ENCODE measurements at regions not wholly inside any gene's neighbourhood (a gene's known extent, or its start where the extent isn't known, plus 50 kb on each side); places are given as distances from the start of the nearest gene placed in this dataset.

DNA sequence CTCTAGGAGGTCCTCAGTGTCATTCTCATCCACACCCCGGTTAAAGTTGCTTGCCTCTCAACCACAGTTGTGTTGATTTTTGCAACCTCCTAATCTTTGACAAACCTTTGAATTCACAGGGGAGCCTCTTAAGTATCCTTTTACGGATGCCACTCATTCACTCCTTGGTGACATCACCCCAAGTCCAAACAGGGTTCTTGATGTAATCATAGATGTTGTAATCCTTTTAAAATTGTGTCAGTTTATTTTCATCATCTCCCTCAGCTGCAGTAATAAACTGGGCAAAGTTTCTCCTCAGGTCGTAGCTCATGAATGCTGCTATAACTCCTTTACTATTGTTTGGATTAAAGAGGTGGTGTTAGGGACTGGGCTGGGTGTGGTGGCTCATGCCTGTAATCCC is 637.2 kb upstream of the NUDT12 start:
- 60% methylated on average over 3 of the region's 3 CpGs for WGBS (ENCODE audit: low lambda C conversion rate, missing lambda C conversion rate)
- Histone ChIP-seq H2AFZ (no peak overlapping the region), H3K9me3 (ENCODE audit: low read depth) (no peaks in the 10 kb centered on the region), H3K4me1 (ENCODE audit: insufficient read depth) (no peaks in the 10 kb centered on the region), H3K27ac (no peak overlapping the region), H3K4me2 (no peak overlapping the region), H3K36me3 (replicated peaks; ENCODE audit: insufficient read depth, low read depth) (no peaks in the 10 kb centered on the region), H3K4me3 (no peak overlapping the region), H4K20me1 (ENCODE audit: insufficient read depth, poor library complexity, severe bottlenecking) (no peaks in the 10 kb centered on the region), H3K9me2 (replicated peaks; ENCODE audit: insufficient read depth) (no peaks in the 10 kb centered on the region), H3K79me2 (no peaks in the 10 kb centered on the region), H3K27me3 (no peaks in the 10 kb centered on the region)
- no peak for DNase-seq (ENCODE audit: low spot score)
- TF ChIP-seq EZH2phosphoT487 (IDR thresholded peaks at IDR 0.05; ENCODE audit: low read depth, severe bottlenecking, unreplicated experiment) (no peak), EZH2 (IDR thresholded peaks at IDR 0.05; ENCODE audit: borderline replicate concordance) (no peak)
- TF ChIP-seq, protein P1, sequence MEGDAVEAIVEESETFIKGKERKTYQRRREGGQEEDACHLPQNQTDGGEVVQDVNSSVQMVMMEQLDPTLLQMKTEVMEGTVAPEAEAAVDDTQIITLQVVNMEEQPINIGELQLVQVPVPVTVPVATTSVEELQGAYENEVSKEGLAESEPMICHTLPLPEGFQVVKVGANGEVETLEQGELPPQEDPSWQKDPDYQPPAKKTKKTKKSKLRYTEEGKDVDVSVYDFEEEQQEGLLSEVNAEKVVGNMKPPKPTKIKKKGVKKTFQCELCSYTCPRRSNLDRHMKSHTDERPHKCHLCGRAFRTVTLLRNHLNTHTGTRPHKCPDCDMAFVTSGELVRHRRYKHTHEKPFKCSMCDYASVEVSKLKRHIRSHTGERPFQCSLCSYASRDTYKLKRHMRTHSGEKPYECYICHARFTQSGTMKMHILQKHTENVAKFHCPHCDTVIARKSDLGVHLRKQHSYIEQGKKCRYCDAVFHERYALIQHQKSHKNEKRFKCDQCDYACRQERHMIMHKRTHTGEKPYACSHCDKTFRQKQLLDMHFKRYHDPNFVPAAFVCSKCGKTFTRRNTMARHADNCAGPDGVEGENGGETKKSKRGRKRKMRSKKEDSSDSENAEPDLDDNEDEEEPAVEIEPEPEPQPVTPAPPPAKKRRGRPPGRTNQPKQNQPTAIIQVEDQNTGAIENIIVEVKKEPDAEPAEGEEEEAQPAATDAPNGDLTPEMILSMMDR (IDR thresholded peaks at IDR 0.05; ENCODE audit: poor library complexity) = no peak

DNA sequence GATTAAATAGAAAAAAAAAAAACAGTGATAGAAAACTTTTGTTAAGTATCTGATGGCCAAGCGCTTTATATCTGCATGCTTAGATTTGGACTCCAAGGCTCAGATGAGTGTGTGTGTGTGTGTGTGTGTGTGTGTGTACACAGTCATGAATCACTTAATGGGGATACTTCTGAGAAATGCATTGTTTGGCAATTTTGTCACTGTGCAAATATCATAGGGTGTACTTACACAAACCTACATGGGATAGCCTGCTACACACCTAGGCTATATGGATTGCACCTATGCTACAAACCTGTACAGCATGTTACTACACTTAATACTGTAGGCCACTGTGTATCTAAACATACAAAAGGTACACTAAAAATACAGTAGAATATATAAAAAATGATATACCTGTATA is 635.6 kb upstream of the NUDT12 start:
- H4K20me1 ChIP-seq (ENCODE audit: insufficient read depth, poor library complexity, severe bottlenecking) = no peaks in the 10 kb centered on the region
- 90% methylated on average over 1 of the region's 1 CpG for WGBS (ENCODE audit: low lambda C conversion rate, missing lambda C conversion rate)
- H3K4me1 ChIP-seq (ENCODE audit: insufficient read depth) = no peaks in the 10 kb centered on the region
- no peak for DNase-seq (ENCODE audit: low spot score)
- no peak overlapping the region for H3K4me2 ChIP-seq
- H3K27ac ChIP-seq = no peak overlapping the region
- TF ChIP-seq EZH2phosphoT487 (IDR thresholded peaks at IDR 0.05; ENCODE audit: low read depth, severe bottlenecking, unreplicated experiment) (no peak), EZH2 (IDR thresholded peaks at IDR 0.05; ENCODE audit: borderline replicate concordance) (no peak)
- TF ChIP-seq, protein P1 (IDR thresholded peaks at IDR 0.05; ENCODE audit: poor library complexity) = no peak
- no peaks in the 10 kb centered on the region for H3K27me3 ChIP-seq
- H2AFZ ChIP-seq = no peak overlapping the region
- no peaks in the 10 kb centered on the region for H3K79me2 ChIP-seq
- no peaks in the 10 kb centered on the region for H3K36me3 ChIP-seq (replicated peaks; ENCODE audit: insufficient read depth, low read depth)
- H3K4me3 ChIP-seq = no peak overlapping the region
- no peaks in the 10 kb centered on the region for H3K9me2 ChIP-seq (replicated peaks; ENCODE audit: insufficient read depth)
- no peaks in the 10 kb centered on the region for H3K9me3 ChIP-seq (ENCODE audit: low read depth)

DNA sequence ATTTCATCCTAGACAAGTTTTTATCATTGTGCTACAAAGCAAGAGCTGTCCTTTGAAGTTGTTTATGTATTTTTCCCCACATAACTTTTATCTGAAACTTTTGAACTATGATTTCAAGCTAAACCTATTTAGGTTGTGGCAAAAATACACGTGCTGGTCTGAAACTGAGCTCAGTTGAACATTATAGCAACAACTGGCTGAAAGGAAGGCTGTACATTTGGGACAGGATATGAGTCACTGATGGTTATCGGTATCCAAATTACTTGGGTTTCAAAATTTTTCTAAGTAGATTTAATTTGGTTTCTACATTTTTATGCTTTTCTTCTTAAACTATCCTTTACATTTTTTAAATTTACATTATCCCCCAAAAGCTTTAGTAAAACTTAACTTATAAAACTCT is 627.3 kb upstream of the NUDT12 start:
- Histone ChIP-seq H3K27me3 (no peaks in the 10 kb centered on the region), H3K9me2 (replicated peaks; ENCODE audit: insufficient read depth) (no peaks in the 10 kb centered on the region), H3K79me2 (no peaks in the 10 kb centered on the region), H3K4me2 (no peak overlapping the region), H4K20me1 (ENCODE audit: insufficient read depth, poor library complexity, severe bottlenecking) (no peaks in the 10 kb centered on the region), H3K4me3 (no peak overlapping the region), H3K36me3 (replicated peaks; ENCODE audit: insufficient read depth, low read depth) (no peaks in the 10 kb centered on the region), H3K4me1 (ENCODE audit: insufficient read depth) (no peaks in the 10 kb centered on the region), H3K27ac (no peak overlapping the region), H3K9me3 (ENCODE audit: low read depth) (no peaks in the 10 kb centered on the region), H2AFZ (no peak overlapping the region)
- no peak for DNase-seq (ENCODE audit: low spot score)
- TF ChIP-seq EZH2 (IDR thresholded peaks at IDR 0.05; ENCODE audit: borderline replicate concordance) (no peak), EZH2phosphoT487 (IDR thresholded peaks at IDR 0.05; ENCODE audit: low read depth, severe bottlenecking, unreplicated experiment) (no peak)
- TF ChIP-seq, protein P1 (IDR thresholded peaks at IDR 0.05; ENCODE audit: poor library complexity) = no peak
- 69% methylated on average over 2 of the region's 2 CpGs for WGBS (ENCODE audit: low lambda C conversion rate, missing lambda C conversion rate)

DNA sequence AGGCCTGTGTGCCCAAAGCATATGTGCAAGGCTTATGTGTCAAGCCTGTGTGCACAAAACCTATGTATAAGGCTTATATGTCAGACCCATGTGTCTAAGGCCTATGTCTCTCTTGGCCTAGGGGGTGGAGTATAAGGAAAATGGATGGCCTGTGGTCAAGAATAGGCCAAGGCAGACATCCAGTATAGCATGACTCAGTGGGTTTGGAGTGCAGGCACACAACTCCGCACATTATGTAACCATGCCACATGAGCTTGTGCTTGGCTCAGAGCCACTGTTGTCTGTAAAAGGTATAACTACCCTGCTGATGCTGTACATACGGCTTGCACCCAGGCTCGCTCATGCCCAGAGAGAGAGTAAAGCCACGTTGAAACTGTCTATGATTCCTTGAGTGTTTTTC is 626.4 kb upstream of the NUDT12 start:
- 91% methylated on average over 4 of the region's 4 CpGs for WGBS (ENCODE audit: low lambda C conversion rate, missing lambda C conversion rate)
- Histone ChIP-seq H4K20me1 (ENCODE audit: insufficient read depth, poor library complexity, severe bottlenecking) (no peaks in the 10 kb centered on the region), H3K9me3 (ENCODE audit: low read depth) (no peaks in the 10 kb centered on the region), H3K36me3 (replicated peaks; ENCODE audit: insufficient read depth, low read depth) (no peaks in the 10 kb centered on the region), H3K4me2 (no peak overlapping the region), H3K79me2 (no peaks in the 10 kb centered on the region), H3K27me3 (no peaks in the 10 kb centered on the region), H3K4me3 (no peak overlapping the region), H3K9me2 (replicated peaks; ENCODE audit: insufficient read depth) (no peaks in the 10 kb centered on the region), H3K27ac (no peak overlapping the region), H2AFZ (no peak overlapping the region), H3K4me1 (ENCODE audit: insufficient read depth) (no peaks in the 10 kb centered on the region)
- TF ChIP-seq, protein P1 (IDR thresholded peaks at IDR 0.05; ENCODE audit: poor library complexity) = no peak
- TF ChIP-seq EZH2 (IDR thresholded peaks at IDR 0.05; ENCODE audit: borderline replicate concordance) (no peak), EZH2phosphoT487 (IDR thresholded peaks at IDR 0.05; ENCODE audit: low read depth, severe bottlenecking, unreplicated experiment) (no peak)
- no peak for DNase-seq (ENCODE audit: low spot score)
